ENCODE measurements at regions not wholly inside any gene's neighbourhood (a gene's known extent, or its start where the extent isn't known, plus 50 kb on each side); places are given as distances from the start of the nearest gene placed in this dataset.

- DNase-seq = no peak
These were observed 176.1 kb upstream of the TLE3 start for GRCh38 chr15:70273808-70274207.

DNA sequence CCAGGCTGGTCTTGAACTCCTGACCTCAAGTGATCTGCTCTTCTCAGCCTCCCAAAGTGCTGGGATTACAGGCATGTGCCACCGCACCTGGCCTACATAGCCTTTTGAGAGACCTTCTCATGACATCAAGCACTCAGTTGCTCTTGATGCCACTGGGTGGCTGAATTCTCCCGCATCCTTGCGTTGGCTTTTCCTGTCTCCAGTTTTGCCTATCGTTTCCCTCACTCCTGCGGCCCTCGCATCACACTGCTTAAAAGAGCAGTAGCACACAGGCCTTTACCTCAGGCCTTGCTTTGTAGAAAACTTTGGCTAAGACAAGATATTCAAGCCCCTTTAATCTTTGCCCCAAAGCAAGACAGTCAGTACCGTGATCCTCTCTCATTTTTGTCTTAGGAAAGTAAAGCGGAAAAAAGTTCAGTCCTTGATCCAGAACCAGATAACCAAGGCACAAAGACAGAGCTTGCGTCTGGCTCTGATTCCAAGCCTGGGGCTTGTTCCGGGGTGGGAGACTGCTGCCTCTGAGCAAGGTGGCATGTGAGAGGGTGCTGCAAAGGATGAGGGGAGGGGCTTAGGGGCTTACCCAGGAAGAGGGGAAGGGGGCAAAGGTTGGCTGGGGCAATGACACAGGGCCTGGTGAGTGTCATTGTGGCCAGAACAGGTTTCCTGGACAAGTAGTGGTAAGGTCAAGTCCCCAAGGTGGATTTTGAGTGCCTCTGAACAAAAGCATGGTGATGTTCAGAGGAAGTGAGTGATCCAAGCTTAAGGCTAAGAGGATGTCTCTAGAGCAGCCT is 175.0 kb upstream of the TLE3 start:
- no peak for DNase-seq

- DNase-seq = no peak
These were observed 173.8 kb upstream of the TLE3 start for GRCh38 chr15:70271422-70272088.

GRCh38 chr15:70270752-70271111 is 173.0 kb upstream of the TLE3 start:
- no peak for DNase-seq

GRCh38 chr15:70269991-70270751 is 172.5 kb upstream of the TLE3 start:
- DNase-seq = no peak

DNA sequence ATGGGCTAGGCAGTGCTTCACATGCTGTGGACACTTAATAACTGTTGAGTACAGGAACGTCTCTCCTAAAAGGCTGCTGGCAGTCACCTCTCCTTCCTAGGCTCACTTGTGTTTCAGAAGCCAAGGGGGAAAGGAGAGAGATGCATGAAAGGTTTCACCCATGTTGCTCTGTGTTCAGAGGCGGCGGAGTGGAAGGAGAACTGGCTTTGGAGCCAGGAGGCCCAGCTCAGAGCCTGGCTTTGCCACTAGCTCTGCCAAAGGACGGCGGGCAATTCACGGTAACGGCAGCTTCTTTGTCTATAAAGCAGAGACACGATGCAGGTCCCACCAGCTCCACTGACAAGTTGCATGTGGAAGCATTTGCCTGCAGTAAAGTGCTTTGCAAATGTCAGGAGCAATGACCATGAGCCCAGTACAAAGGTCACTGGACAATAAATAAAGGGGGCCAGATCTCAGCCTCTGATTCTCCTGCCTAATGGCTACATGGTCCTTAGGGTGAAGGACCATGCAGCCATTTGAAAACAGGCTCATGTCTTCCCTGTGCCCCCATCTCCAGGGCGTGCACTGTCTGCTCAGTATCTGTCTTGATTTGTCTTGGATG is 171.7 kb upstream of the TLE3 start:
- no peak for DNase-seq

DNA sequence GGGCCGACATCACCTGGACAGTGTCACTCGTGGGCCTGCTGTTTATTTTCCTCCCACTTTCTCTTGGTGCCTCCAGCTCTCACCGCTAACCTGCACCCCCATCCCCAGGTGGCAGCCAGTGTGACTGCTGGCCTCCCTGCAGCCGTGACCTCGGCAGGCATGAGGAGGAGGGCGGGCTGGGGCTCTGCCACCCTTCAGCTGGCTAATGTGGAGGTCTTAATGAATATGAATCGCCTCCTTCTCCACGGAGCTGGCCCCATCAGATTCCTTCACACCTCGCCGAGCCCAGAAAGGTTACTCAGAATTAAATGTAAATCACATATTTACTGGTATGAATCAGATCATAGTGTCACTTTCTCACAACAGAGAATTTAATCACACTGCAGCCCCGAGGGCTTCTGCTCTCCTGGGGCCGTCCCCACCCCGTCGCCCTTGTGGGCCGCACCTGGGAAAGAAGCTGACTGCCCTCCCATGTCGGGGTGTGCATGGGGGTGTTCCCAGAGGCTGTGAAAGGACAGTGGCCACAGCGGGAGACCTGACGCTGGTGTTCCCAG is 171.1 kb upstream of the TLE3 start:
- no peak for DNase-seq

- DNase-seq = no peak
These were observed 170.2 kb upstream of the TLE3 start for GRCh38 chr15:70267879-70268278.

DNA sequence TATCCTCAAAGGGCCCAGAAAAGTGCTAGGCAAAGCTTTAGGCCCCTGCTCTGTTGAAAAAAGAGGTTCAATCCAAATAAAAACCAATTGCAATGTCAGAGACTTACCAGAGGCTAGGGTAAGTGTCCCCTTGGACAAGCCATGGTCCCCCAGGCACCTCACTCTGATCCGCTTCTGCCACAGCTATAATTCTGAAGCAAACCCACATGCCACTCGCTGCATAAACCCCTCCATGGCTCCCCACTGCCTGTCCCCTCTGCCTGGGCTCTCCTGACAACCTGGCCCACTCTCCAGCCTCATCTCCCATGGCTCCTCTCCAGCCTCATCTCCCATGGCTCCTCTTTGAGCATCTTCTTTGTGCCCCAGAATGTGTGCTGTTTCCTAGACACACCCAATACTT is 169.6 kb upstream of the TLE3 start:
- DNase-seq = no peak

- DNase-seq = peak in 1 of 5 experiments; percentile 66
These were observed 168.8 kb upstream of the TLE3 start for GRCh38 chr15:70266412-70267121.

DNA sequence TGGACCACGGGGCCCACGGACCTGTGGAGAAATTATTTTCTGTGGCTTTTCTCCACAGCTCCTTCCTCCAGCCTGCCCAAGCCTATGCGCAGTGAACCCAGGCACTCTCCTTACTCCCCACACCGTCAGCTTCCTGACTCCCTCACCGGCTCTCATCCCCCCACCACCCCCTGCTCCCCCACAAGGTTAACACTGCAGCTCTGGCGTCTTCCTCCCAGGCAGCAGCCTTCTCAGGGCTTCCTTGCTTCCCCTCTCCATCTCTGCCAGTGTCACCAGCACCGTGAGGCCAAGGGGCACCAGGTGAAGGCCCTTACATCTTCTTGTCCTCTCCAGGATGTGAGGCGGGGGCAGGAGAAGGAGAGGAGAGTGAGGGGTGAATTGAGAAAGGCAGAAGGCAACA is 168.3 kb upstream of the TLE3 start:
- no peak for DNase-seq

DNA sequence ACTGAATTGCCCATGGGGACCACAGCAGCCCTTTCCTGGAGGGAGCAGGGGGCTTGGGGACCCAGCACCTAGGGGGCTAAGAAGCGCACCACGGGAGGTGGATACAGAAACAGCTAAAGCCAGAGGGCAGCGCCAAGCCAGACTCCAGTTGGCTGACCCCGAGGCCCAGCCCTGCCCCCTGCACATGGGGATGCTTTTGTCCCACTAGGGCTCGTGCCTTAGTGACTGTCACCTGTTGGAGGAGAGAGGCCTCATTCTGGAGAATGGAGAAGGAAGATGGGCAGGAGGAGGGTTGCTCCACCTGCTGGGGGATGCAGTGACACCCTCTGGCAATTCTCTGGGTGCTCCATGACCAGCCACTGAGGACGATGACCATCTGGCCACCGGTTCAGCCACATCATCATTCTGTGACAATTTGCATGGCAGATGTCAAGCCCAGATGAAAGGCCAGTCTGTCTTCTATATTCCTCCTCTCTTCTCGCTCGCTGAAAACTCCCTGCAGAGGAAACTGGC is 167.8 kb upstream of the TLE3 start:
- no peak for DNase-seq

DNA sequence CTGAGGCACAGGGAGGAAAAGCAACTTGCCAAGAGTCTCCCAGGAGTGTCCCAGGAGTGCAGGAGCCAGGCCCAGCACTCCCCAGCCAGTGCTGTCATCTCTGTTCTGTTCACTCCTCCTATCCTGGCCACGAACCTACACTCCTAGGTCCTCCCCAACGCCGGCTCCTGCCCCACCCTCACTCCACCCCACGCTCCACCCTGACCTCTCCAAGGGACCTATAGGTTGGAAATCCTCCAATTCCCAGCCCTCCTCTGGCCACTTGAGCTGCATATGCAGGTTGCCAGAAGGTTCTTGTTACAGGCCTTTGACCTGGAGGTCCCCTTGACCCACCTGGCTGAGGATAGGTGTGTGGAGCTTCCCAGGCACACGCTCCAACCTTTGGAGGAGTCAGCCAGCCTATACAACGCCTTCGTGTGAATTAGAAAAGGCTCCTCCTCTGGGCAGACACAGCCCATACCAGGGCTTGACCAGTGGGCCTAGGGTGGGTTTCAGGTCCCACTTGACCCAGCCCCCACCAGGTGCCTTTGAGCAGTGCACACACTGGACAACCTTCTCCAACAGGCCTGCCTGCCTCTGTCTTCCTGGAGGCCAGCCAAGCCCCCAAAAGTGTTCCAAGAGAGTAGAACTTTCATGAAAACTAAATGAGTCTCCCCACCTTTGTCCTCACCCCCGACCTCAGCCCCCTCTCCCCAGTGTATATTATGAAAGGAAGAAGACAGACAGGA is 167.2 kb upstream of the TLE3 start:
- DNase-seq = no peak

- no peak for DNase-seq
These were observed 166.4 kb upstream of the TLE3 start for GRCh38 chr15:70264014-70264582.

DNA sequence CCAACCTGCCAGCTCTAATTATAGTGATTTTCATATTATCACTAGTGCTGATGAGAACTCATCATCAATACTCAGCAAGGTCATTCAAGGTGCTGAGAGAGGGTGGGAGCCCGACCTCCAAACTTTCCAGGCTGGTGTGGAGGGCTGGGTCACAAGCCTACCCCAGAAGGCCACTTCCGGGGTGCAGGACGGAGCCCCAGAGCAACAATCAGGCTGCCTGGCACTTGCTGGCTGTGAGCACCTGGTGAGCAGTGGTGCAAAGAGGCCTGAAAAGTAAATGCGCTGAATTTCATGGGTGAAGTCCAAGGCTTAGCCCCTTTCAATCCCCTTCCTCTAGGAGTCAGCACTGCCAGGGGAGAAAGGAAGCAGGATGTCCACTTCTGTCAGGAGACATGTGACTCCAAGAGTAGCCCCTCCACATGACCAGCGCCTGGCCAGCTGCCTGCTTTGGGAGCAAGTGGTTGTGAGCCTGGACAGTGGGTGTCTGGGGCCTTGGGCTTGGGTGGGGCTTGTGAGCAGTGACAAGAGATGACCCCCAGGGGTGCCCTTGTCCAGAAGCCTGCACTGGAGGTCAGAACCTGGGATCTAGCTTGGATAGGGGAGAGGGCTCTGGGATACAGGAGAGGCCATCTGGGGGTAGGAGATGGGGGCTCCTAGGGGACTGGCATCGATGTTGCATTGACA is 165.0 kb upstream of the TLE3 start:
- DNase-seq = no peak

- no peak for DNase-seq
These were observed 164.5 kb upstream of the TLE3 start for GRCh38 chr15:70262171-70262570.

GRCh38 chr15:70261083-70261482 is 163.4 kb upstream of the TLE3 start:
- DNase-seq = no peak

GRCh38 chr15:70260580-70260979 is 162.9 kb upstream of the TLE3 start:
- no peak for DNase-seq

- peak in 1 of 5 experiments; percentile 9 for DNase-seq
These were observed 162.2 kb upstream of the TLE3 start for GRCh38 chr15:70259640-70260508.

All from T-helper 2 cell (primary cell).